ENCODE measurements at regions not wholly inside any gene's neighbourhood (a gene's known extent, or its start where the extent isn't known, plus 50 kb on each side); places are given as distances from the start of the nearest gene placed in this dataset.

- no peak for DNase-seq
Measured at GRCh38 chr4:43244688-43245382, 352.3 kb downstream of the GRXCR1 start.

- no peak for DNase-seq
Measured at GRCh38 chr4:43251841-43252240, 359.3 kb downstream of the GRXCR1 start.

- DNase-seq = no peak
Measured at GRCh38 chr4:43253541-43253940, 361.0 kb downstream of the GRXCR1 start.

GRCh38 chr4:43264730-43265129 is 372.2 kb downstream of the GRXCR1 start:
- DNase-seq = no peak

- DNase-seq = no peak
Measured at GRCh38 chr4:43271946-43272345, 379.4 kb downstream of the GRXCR1 start.

- no peak for DNase-seq
Measured at GRCh38 chr4:43274376-43274775, 381.9 kb downstream of the GRXCR1 start.

GRCh38 chr4:43275779-43276178 is 383.3 kb downstream of the GRXCR1 start:
- no peak for DNase-seq

GRCh38 chr4:43276321-43276720 is 383.8 kb downstream of the GRXCR1 start:
- no peak for DNase-seq

GRCh38 chr4:43277003-43277402 is 384.5 kb downstream of the GRXCR1 start:
- no peak for DNase-seq

GRCh38 chr4:43282534-43282933 is 390.0 kb downstream of the GRXCR1 start:
- no peak for DNase-seq

- no peak for DNase-seq
Measured at GRCh38 chr4:43286137-43286536, 393.6 kb downstream of the GRXCR1 start.

GRCh38 chr4:43296946-43297528 is 404.5 kb downstream of the GRXCR1 start:
- no peak for DNase-seq

- DNase-seq = no peak
Measured at GRCh38 chr4:43316813-43317212, 424.3 kb downstream of the GRXCR1 start.

GRCh38 chr4:43325220-43325967 is 432.9 kb downstream of the GRXCR1 start:
- DNase-seq = no peak

- no peak for DNase-seq
Measured at GRCh38 chr4:43330288-43330687, 437.8 kb downstream of the GRXCR1 start.

GRCh38 chr4:43331226-43332051 is 438.9 kb downstream of the GRXCR1 start:
- no peak for DNase-seq

- no peak for DNase-seq
Measured at GRCh38 chr4:43332052-43332425, 439.5 kb downstream of the GRXCR1 start.

GRCh38 chr4:43337707-43338106 is 445.2 kb downstream of the GRXCR1 start:
- DNase-seq = no peak

- no peak for DNase-seq
Measured at GRCh38 chr4:43339435-43339834, 446.9 kb downstream of the GRXCR1 start.

GRCh38 chr4:43341741-43342140 is 449.2 kb downstream of the GRXCR1 start:
- DNase-seq = no peak

GRCh38 chr4:43343298-43343697 is 450.8 kb downstream of the GRXCR1 start:
- no peak for DNase-seq

- no peak for DNase-seq
Measured at GRCh38 chr4:43345323-43345925, 452.9 kb downstream of the GRXCR1 start.

- no peak for DNase-seq
Measured at GRCh38 chr4:43348591-43348990, 456.1 kb downstream of the GRXCR1 start.

All from activated CD4-positive, CD25-positive, alpha-beta regulatory T cell treated with anti-CD3 and anti-CD28 coated beads, Interleukin-2, amount 50 U/mL, for 72 hours (primary cell).